Immature natural killer cell (primary cell): ENCODE measurements at regions not wholly inside any gene's neighbourhood (a gene's known extent, or its start where the extent isn't known, plus 50 kb on each side); places are given as distances from the start of the nearest gene placed in this dataset.
"Not testable (repeated sequence)": the region's sequence is repeated elsewhere in the genome, so short reads cannot be mapped to it uniquely, and the experiment has no call there.

Experiments
- DNase-seq, 3 donors: peaks; one replicate each; pipeline ENCODE4 v3.0.0; 2022; ENCODE audit warnings: mixed read lengths in 1 of 3
- H3K27ac Mint-ChIP-seq, 6 donors: one replicate each; pipeline ENCODE4 v1.8.0; 2020; ENCODE audit warnings: mixed read lengths in 6 of 6, mild to moderate bottlenecking in 5 of 6, inconsistent platforms in 4 of 6, moderate library complexity in 3 of 6
- H3K27me3 Mint-ChIP-seq, 3 donors: one replicate each; pipeline ENCODE4 v1.8.0; 2020 to 2021; ENCODE audit warnings: low read depth in 3 of 3, mild to moderate bottlenecking in 3 of 3, mixed read lengths in 3 of 3, moderate library complexity in 3 of 3, inconsistent platforms in 1 of 3
- H3K36me3 Mint-ChIP-seq, 3 donors: one replicate each; pipeline ENCODE4 v1.8.0; 2020; ENCODE audit warnings: mixed read lengths in 3 of 3, inconsistent platforms in 2 of 3, mild to moderate bottlenecking in 2 of 3
- H3K4me1 Mint-ChIP-seq, 2 donors: one replicate each; pipeline ENCODE4 v1.8.0; 2020; ENCODE audit warnings: inconsistent platforms in 2 of 2, mild to moderate bottlenecking in 2 of 2, mixed read lengths in 2 of 2, moderate library complexity in 1 of 2
- H3K4me3 Mint-ChIP-seq, 5 donors: one replicate each; pipeline ENCODE4 v1.8.0; 2020; ENCODE audit warnings: mild to moderate bottlenecking in 5 of 5, mixed read lengths in 5 of 5, inconsistent platforms in 3 of 5, moderate library complexity in 3 of 5
- H3K9me3 Mint-ChIP-seq, 6 donors: one replicate each; pipeline ENCODE4 v1.8.0; 2020; ENCODE audit warnings: mild to moderate bottlenecking in 6 of 6, mixed read lengths in 6 of 6, inconsistent platforms in 4 of 6, moderate library complexity in 3 of 6

DNA sequence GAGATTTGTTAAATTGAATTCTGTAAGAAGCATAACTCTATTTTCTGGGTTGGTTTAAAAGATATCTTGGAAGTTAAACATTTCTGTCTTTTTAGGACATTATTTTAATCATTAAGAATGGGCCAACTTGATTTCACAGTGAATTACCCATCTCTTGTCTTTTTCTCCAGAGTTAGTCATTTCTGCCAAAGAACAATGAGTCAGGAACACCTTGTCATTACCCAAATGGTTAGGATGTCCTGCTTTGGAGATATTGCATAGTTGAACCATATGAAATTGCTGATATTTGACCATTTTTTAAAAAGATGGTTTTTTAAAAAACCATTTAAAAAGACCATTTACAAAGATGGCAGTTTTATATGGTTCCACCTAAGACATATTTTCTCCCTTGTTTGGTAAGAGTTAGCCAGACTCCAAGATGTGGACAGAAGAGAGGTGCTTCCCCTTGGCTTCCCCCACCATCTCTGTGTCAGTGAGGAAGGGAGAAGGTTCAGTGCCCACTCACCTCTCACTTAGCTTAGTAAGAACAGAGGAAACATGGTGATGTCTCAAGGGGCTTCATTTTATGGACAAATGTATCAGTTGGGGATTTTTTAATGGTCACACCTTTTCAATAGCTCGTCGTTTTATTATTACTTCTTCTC, 103.0 kb downstream of the PCSK1 start:
- no peak overlapping the region for H3K27ac Mint-ChIP-seq
- no peaks in the 10 kb centered on the region for H3K4me1 Mint-ChIP-seq
- peaks cover 0 to 5% (median 0%) of the 10 kb centered on the region in 3 donors for H3K27me3 Mint-ChIP-seq
- no peaks in the 10 kb centered on the region for H3K36me3 Mint-ChIP-seq
- H3K4me3 Mint-ChIP-seq = no peak overlapping the region
- H3K9me3 Mint-ChIP-seq = no peaks in the 10 kb centered on the region
- no peak for DNase-seq

DNA sequence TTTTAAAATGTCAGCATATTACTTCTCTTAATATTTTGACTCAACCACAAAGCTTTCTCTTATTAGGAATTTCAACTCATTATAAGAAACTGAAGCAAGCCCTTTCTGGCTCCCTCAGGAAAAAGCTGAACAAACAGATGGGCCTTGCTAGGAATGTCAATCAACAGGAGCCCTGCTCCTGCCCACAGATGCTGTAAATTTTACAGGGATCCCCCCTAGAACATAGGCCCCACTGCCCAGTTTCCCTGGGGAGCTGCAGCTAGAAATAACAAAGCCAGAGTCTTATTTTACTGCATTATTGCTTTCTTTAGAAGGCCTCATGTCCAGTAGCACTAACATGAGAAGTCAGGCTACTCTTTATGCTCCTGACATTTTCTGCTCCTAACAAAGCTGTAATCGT, 103.8 kb downstream of the PCSK1 start:
- DNase-seq = no peak
- no peaks in the 10 kb centered on the region for H3K9me3 Mint-ChIP-seq
- no peaks in the 10 kb centered on the region for H3K36me3 Mint-ChIP-seq
- no peak overlapping the region for H3K27ac Mint-ChIP-seq
- H3K27me3 Mint-ChIP-seq = peaks cover 0 to 5% (median 3%) of the 10 kb centered on the region in 3 donors
- H3K4me1 Mint-ChIP-seq = no peaks in the 10 kb centered on the region
- no peak overlapping the region for H3K4me3 Mint-ChIP-seq

DNA sequence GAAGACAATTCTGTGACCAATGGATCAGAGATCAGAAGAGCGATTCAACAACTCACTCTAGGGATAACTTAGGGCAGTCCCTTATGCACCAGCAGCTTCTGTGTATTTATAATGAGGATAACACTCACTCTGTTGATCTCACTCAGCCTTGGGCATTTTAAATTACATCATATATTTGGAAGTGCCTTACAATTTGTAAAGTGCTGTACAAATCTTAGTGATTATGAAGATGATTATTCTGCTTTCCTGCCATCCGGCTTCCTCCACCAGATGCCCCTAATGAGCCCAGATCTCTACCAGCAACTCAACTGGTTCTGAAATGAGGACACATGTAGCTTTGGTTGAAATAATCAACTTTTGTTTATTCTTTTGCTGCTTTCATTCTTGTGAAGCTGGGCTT, 105.3 kb downstream of the PCSK1 start:
- peaks cover 0 to 7% (median 5%) of the 10 kb centered on the region in 3 donors for H3K27me3 Mint-ChIP-seq
- H3K4me1 Mint-ChIP-seq = no peaks in the 10 kb centered on the region
- H3K36me3 Mint-ChIP-seq = no peaks in the 10 kb centered on the region
- H3K27ac Mint-ChIP-seq = no peak overlapping the region
- DNase-seq = no peak
- H3K9me3 Mint-ChIP-seq = no peaks in the 10 kb centered on the region
- no peak overlapping the region for H3K4me3 Mint-ChIP-seq

DNA sequence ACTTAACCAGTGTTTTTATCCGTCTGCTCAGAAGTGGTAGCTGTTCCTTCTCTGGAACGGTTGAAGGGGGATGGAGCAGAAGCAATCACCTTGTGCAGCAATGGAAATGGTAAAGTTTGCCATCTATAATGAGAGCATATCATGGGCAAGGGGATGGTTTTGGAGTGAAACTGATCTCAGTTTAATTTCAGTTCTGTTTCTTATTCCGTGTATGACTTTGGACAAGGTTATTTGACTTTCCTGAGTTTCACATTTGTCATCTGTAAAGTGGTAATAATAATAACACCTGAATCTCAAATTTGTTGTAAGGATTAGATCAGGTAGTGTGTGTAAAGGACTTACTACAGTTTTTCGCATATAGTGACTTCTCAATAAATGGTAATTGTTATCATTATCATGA, 106.1 kb downstream of the PCSK1 start:
- Mint-ChIP-seq H3K4me3 (no peak overlapping the region), H3K27me3 (peaks cover 0 to 7% (median 3%) of the 10 kb centered on the region in 3 donors), H3K4me1 (no peaks in the 10 kb centered on the region), H3K36me3 (no peaks in the 10 kb centered on the region), H3K9me3 (no peaks in the 10 kb centered on the region), H3K27ac (no peak overlapping the region)
- no peak for DNase-seq

DNA sequence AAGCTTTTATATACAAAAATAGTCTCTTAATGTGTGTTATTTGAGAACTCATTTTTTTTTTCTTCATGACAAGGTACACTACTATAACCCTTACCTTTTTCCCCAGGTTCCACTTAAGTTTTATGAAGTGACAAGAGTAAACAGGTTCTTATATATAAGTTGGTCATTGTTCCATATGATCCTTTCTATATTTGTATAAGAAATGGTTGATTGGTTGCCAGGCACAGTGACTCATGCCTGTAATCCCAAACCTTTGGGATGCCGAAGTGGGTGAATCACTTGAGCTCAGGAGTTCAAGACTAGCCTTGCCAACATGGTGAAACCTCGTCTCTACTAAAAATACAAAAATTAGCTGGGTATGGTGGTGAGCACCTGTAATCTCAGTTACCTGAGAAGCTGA, 108.3 kb downstream of the PCSK1 start:
- Mint-ChIP-seq H3K27ac (no peak overlapping the region), H3K4me3 (no peak overlapping the region), H3K27me3 (peaks cover 0 to 7% (median 3%) of the 10 kb centered on the region in 3 donors), H3K9me3 (no peaks in the 10 kb centered on the region), H3K36me3 (no peaks in the 10 kb centered on the region), H3K4me1 (no peaks in the 10 kb centered on the region)
- DNase-seq = no peak

DNA sequence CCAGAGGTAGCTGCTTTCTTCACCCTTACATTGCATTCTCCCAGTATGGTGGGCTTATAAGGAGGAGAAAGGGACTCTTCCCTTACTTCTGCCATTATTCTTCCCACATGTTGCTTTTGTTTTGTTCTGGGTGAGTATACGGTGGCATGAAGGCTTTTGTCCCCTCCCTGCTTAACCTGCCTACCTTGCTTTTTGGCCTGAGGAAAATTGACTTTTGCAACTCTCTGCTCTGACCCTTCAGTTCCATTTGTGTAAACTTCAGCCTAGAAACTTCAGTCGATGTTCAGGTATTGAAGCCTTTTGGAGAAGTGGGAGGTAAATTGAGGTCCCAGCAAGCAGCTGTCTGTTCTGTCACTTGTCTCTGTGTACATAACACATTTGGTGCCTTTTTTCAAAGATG, 110.2 kb downstream of the PCSK1 start:
- Mint-ChIP-seq H3K4me1 (no peaks in the 10 kb centered on the region), H3K27me3 (peaks cover 0 to 7% (median 3%) of the 10 kb centered on the region in 3 donors), H3K4me3 (no peak overlapping the region), H3K9me3 (no peaks in the 10 kb centered on the region), H3K27ac (no peak overlapping the region), H3K36me3 (no peaks in the 10 kb centered on the region)
- DNase-seq = no peak

DNA sequence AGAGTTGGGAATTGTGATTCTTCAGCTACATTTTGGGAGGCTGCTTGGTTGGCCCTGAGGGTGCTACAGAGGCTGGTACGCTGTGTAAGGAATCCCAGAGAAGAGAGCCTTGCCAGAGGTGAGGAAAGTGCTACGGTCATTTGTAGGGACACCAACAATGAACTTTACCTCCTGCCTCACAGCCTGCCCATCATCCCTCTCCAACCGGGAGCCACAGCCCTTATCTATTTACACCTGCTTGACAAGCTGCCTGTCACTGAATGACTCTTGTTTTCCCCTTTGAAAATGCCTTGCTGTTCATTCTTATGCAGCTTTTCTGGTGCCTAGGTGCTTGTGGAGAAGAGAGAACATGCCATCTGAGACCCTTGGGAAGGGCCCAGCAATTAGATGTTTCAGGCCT, 110.8 kb downstream of the PCSK1 start:
- Mint-ChIP-seq H3K36me3 (no peaks in the 10 kb centered on the region), H3K27me3 (peaks cover 0 to 7% (median 3%) of the 10 kb centered on the region in 3 donors), H3K27ac (no peak overlapping the region), H3K4me1 (no peaks in the 10 kb centered on the region), H3K9me3 (no peaks in the 10 kb centered on the region), H3K4me3 (no peak overlapping the region)
- DNase-seq = no peak

DNA sequence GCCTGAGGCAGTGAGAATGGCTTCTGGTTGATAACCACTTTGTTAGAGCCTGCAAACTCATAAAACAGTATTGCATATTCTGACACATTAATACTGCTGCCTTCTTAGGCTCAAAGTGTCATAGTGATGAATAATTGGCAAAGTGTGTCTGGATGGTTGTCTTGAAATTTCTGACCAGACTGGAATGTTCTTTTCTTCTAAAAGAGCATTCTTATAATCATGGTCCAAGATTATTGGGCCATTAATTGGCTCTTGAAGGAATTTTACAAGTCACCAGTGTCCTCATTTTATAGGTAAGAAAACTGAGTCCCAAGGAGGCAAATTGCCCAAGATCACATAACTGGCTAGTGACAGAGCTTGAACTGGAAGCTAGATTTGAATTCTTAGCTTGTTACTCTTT, 111.7 kb downstream of the PCSK1 start:
- no peaks in the 10 kb centered on the region for H3K4me1 Mint-ChIP-seq
- no peaks in the 10 kb centered on the region for H3K36me3 Mint-ChIP-seq
- H3K27me3 Mint-ChIP-seq = peaks cover 0 to 7% (median 3%) of the 10 kb centered on the region in 3 donors
- H3K27ac Mint-ChIP-seq = no peak overlapping the region
- H3K4me3 Mint-ChIP-seq = no peak overlapping the region
- no peak for DNase-seq
- no peaks in the 10 kb centered on the region for H3K9me3 Mint-ChIP-seq

DNA sequence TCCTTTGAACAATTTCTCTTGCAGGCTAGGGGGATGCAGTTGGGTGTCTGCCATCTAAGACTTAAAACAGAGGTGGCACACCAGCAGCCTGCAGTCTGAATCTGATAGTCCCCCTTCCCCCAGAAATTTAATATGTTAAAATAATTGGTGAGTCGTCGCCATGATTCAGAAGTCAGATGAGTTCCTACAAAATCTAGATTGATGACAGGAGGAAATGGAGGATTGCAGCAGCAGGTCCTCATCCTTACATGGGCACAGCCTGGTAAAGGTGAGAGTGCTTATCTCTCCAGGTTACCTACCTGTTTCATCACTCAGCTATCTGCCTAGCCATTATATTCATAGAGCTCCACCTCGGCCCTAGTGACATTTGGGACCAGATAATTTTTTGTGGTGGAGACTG, 112.3 kb downstream of the PCSK1 start:
- H3K27ac Mint-ChIP-seq = no peak overlapping the region
- DNase-seq = no peak
- H3K27me3 Mint-ChIP-seq = peaks cover 0 to 7% (median 3%) of the 10 kb centered on the region in 3 donors
- no peak overlapping the region for H3K4me3 Mint-ChIP-seq
- H3K36me3 Mint-ChIP-seq = no peaks in the 10 kb centered on the region
- no peaks in the 10 kb centered on the region for H3K9me3 Mint-ChIP-seq
- no peaks in the 10 kb centered on the region for H3K4me1 Mint-ChIP-seq

DNA sequence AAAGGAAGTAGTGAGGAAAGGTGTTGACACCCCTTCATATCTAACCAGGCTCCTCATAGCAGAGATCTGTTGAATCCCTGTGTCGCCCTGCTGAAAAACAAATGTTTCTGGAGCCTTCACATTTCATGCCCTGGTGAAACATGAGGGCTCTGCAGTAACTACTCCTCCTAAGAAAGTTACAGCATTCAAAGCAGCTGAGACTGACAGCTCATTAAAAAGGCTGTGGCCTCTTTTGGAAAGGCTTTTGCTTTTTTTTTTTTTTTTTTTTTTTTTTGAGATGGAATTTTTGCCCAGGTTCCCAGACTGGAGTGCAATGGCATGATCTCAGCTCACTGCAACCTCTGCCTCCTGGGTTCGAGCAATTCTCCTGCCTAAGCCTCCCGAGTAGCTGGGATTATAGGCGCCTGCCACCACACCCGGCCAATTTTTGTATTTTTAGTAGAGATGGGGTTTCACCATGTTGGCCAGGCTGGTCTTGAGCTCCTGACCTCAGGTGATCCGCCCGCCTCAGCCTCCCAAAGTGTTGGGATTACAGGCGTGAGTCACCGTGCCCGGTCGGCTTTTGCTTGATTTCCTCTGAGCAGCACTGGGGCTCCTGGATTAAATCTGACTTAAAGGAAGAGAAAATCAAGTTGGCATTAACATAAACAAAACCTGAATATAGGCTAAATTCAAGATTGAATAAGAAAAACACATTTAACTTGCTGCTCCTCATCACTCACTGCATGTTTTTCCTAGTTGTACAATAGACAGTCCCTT, 112.9 kb downstream of the PCSK1 start:
- not testable (repeated sequence) for H3K4me1 Mint-ChIP-seq, H3K4me3 Mint-ChIP-seq, H3K9me3 Mint-ChIP-seq, DNase-seq, H3K27ac Mint-ChIP-seq, H3K36me3 Mint-ChIP-seq, H3K27me3 Mint-ChIP-seq

DNA sequence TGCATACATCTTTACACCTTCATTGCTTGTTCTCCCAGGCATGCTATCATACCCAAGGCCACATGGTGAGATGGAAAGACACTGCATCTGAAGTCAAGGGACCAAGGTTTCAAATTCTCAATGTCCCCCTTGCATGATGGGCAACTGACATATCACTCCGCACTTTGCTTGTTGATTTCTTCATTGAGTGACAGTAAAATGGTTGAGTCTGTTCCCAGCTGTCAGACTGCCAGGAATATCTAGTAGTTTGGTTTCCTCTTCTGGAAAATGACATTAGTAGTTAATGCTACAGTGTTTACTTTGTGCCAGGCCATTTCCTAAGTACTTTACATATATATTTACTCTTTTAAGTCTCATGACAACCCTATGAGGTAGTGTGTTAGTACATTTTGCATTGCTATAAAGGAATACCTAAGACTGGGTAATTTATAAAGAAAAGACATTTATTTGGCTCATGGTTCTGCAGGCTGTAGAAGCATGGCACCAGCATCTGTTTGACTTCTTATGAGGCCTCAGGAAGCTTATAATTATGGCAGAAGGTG, 114.4 kb downstream of the PCSK1 start:
- no peak overlapping the region for H3K27ac Mint-ChIP-seq
- no peak for DNase-seq
- H3K4me1 Mint-ChIP-seq = no peaks in the 10 kb centered on the region
- H3K36me3 Mint-ChIP-seq = no peaks in the 10 kb centered on the region
- H3K4me3 Mint-ChIP-seq = no peak overlapping the region
- peaks cover 0 to 3% (median 2%) of the 10 kb centered on the region in 3 donors for H3K27me3 Mint-ChIP-seq
- H3K9me3 Mint-ChIP-seq = no peaks in the 10 kb centered on the region

DNA sequence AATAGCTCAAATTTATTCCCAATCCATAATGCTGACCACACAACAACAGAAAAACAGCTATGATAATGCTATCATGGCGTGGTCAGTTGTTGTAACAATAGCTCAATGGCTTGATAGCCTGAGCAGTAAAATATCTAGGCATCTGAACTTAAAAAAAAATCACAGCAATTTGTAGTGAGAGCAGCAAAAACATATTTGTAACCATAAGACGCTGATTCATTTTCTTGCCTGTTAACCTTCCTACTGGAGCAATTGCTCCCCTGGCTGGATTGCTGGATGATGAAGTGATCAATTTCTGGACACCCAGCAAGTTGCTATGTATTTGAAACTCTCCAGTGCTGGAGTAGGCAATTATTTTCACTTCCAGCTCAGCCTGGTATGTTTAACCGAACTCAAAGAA, 115.1 kb downstream of the PCSK1 start:
- peaks cover 0 to 3% (median 0%) of the 10 kb centered on the region in 3 donors for H3K27me3 Mint-ChIP-seq
- H3K4me3 Mint-ChIP-seq = no peak overlapping the region
- H3K4me1 Mint-ChIP-seq = no peaks in the 10 kb centered on the region
- H3K9me3 Mint-ChIP-seq = no peaks in the 10 kb centered on the region
- H3K27ac Mint-ChIP-seq = no peak overlapping the region
- H3K36me3 Mint-ChIP-seq = no peaks in the 10 kb centered on the region
- no peak for DNase-seq

DNA sequence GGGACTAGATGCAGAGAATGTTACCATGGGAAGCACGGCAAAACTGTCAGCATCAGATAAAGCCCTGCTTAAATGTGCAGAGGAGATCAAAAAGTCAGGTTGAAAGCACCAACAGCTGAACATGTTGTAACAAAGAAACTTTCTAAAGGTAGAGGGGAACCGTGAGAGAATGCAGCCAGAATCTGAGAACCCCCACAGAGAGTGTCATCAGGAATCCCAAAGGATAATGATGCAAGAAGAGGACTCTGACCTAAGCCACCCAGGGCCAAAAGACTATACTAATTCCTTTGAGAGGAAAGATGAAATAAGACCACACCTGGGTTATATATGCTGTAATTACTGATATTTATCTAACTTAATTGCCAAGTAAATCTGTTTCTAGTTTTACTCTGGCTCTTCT, 116.6 kb downstream of the PCSK1 start:
- Mint-ChIP-seq H3K36me3 (no peaks in the 10 kb centered on the region), H3K27me3 (peaks cover 0 to 5% (median 0%) of the 10 kb centered on the region in 3 donors), H3K4me3 (no peak overlapping the region), H3K9me3 (peaks cover 0 to 6% (median 4%) of the 10 kb centered on the region in 6 donors), H3K27ac (no peak overlapping the region), H3K4me1 (no peaks in the 10 kb centered on the region)
- no peak for DNase-seq

DNA sequence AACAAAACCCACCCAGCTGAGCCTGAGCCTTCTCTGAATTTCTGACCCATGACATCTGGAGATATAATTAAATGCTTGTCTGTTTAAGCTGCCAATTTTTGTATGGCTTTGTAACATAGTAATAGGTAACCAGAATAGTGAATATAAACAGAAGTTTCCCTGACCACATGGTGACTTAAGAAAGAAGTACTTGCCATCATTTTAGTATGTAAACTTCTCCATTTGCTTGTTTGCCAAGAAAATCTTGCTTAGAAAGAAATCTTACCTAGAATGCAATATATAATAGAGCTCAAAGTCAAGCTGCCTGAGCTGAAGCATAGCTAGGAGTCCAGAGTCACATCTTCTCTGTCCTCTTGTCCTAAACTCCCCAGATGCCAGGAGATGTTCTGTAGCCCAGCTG, 117.0 kb downstream of the PCSK1 start:
- DNase-seq = no peak
- H3K27me3 Mint-ChIP-seq = peaks cover 0 to 4% (median 0%) of the 10 kb centered on the region in 3 donors
- no peak overlapping the region for H3K27ac Mint-ChIP-seq
- H3K4me3 Mint-ChIP-seq = no peak overlapping the region
- no peaks in the 10 kb centered on the region for H3K4me1 Mint-ChIP-seq
- no peaks in the 10 kb centered on the region for H3K36me3 Mint-ChIP-seq
- peaks cover 0 to 8% (median 6%) of the 10 kb centered on the region in 6 donors for H3K9me3 Mint-ChIP-seq
